ENCODE measurements at regions not wholly inside any gene's neighbourhood (a gene's known extent, or its start where the extent isn't known, plus 50 kb on each side); places are given as distances from the start of the nearest gene placed in this dataset.

DNA sequence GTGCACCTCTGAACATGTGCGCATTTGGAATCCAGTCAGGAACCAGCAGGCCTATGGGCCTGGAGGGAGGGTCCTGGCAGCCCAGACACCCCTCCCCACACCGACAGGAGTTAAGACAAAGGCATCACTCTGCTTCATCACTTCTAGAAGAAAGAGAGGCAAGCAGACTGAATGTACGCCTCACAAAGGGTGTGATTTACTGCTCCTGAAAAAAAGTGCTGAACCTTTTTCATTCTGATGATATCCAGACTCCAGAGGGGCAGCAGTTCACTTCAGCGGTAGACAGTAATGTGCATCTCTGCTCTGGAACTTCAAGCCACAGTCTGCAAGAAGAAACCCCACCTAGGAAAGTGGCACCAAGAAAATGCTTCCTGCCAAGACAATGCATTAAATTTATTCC is 88.2 kb upstream of the TMEM72 start:
- DNase-seq (ENCODE audit: extremely low read depth in 1 of 11, low read depth in 9 of 11, low spot score in 4 of 11): no peak

DNA sequence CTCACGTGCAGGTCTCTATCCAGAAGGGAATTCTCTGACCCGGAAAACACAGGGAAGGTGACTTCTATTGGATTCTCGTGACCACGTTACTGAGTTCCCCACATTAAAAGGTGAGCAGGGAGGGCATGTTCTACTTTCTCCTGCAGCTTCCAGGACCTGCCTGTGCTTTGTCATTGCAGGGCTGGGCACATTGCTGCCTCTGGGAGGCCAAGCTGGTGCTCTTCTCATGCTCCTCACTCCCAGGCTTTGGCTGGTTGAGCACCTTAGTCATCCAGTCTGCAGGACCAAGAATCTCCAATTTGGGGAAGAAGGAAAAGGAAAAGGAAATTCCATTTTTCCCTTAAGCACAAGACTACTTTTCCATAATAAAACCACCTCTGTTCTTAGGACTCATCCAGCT is 86.5 kb upstream of the TMEM72 start:
- no peak for DNase-seq (ENCODE audit: extremely low read depth in 1 of 11, low read depth in 9 of 11, low spot score in 4 of 11)

GRCh38 chr10:44827431-44828006 is 83.6 kb upstream of the TMEM72 start:
- no peak for DNase-seq (ENCODE audit: extremely low read depth in 1 of 11, low read depth in 9 of 11, low spot score in 4 of 11)

DNA sequence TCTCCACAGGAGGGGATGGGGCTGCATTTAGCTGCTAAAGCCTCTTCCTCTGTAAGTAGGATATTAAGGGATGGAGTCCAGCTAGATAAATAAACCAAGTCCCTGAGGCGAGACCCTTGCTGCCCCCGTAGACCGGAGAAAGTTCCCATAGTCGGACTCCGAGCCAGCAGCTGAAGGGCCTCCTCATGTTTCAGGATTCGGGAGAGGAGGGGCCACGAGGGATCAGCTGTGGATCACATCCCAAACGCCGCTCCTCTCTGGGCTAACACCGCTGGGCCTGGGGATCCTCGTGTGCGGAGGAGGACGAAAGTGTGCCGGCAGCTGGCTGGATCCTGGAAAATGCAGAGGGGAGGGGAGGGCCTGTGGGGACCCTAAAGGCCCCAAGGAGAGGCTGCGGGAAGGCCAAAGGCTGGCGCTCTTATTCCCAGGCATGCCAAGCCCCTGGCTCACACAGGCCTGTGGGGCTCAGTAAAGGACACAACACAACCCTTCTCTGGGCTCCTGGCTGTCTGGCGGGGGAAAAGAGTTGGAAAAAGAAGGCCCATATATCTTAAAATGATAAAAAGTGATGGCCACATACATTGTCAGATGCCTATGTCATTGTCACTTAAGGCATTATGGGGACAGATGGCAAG is 82.5 kb upstream of the TMEM72 start:
- DNase-seq (ENCODE audit: extremely low read depth in 1 of 11, low read depth in 9 of 11, low spot score in 4 of 11): peak; percentile 45 to 89 (median 79)

DNA sequence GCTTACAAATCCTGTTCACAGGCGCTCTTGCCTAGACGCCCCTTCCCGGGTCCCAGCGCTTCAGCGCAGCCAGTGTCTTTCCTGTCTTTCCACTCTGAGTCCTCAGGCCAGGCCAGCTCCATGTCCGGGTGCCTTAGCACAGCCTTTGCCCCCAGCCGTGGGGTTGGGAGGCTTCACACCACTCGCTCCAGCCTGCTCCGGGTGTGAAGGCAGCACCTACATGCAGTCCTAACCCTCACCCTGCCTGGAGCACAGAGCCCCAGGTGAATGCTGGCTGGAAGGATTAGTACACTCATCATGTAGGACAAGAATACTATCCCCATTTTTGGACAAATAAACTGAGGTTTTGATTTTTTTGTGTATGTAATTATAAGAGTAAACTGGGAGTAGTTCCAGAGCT is 81.7 kb upstream of the TMEM72 start:
- DNase-seq (ENCODE audit: extremely low read depth in 1 of 11, low read depth in 9 of 11, low spot score in 4 of 11): no peak

DNA sequence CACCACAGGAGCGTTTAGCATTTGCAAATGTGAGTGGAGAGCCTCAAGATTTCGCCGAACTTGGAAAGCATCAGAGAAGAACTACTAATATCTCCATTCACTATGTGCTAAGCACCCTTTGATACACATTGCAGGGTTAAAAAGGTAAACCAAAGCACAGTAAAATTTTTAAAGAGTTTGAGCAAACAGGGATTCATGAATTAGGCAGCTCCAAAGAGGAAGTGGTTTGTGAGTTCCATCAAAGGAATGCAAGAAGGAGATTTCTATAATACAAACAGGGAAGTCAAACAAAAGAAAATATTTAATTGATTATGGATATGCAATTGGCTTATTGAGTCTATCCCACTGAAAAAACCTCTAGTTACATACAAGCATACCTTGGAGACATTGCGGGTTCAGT is 81.1 kb upstream of the TMEM72 start:
- DNase-seq (ENCODE audit: extremely low read depth in 1 of 11, low read depth in 9 of 11, low spot score in 4 of 11): no peak

- DNase-seq (ENCODE audit: extremely low read depth in 1 of 11, low read depth in 9 of 11, low spot score in 4 of 11): no peak
Observed at GRCh38 chr10:44831581-44831980, 79.6 kb upstream of the TMEM72 start.

- no peak for DNase-seq (ENCODE audit: extremely low read depth in 1 of 11, low read depth in 9 of 11, low spot score in 4 of 11)
Observed at GRCh38 chr10:44832595-44833390, 78.3 kb upstream of the TMEM72 start.

- no peak for DNase-seq (ENCODE audit: extremely low read depth in 1 of 11, low read depth in 9 of 11, low spot score in 4 of 11)
Observed at GRCh38 chr10:44834131-44834530, 77.0 kb upstream of the TMEM72 start.

GRCh38 chr10:44835300-44835699 is 75.8 kb upstream of the TMEM72 start:
- no peak for DNase-seq (ENCODE audit: extremely low read depth in 1 of 11, low read depth in 9 of 11, low spot score in 4 of 11)

DNA sequence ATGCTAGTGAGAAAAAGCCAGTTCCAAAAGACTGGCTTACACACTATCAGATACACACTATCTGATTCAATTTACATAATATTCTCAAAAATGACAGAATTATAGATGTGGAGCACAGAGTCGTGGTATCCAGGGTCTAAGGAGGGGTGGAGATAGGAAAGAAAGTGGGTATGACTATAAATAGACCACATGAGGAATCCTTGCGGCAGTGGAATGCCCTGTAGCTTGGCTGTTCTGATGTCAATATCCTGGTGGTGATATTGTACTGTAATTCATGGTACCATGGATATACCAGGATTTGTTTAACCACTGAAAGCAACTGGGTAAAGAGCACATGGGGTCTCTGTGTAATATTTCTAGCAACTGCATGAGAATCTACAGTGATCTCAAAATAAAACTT is 67.7 kb upstream of the TMEM72 start:
- no peak for DNase-seq (ENCODE audit: extremely low read depth in 1 of 11, low read depth in 9 of 11, low spot score in 4 of 11)

GRCh38 chr10:44845361-44846175 is 65.6 kb upstream of the TMEM72 start:
- DNase-seq (ENCODE audit: extremely low read depth in 1 of 11, low read depth in 9 of 11, low spot score in 4 of 11): no peak

GRCh38 chr10:44847110-44847509 is 64.0 kb upstream of the TMEM72 start:
- DNase-seq (ENCODE audit: extremely low read depth in 1 of 11, low read depth in 9 of 11, low spot score in 4 of 11): no peak

DNA sequence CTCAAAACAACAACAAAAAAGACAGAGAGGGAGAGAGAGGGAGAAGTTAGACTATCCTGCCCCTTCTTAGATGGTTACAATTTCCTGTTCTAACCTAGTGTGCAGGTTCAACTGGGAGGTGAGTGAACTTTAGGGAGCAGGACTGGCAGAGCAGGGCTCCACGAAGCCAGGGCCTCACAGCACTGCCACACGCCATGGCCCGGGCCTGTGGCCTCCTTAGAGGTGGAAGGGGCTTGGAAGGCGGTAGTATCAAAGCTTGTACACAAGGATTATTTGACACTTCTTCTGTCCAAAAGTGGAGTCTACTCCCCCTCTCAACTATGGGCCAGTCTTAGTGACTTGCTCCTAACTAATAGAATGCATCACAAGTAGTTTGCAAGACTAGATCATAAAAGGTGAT is 62.9 kb upstream of the TMEM72 start:
- DNase-seq (ENCODE audit: extremely low read depth in 1 of 11, low read depth in 9 of 11, low spot score in 4 of 11): no peak

GRCh38 chr10:44849936-44850335 is 61.2 kb upstream of the TMEM72 start:
- DNase-seq (ENCODE audit: extremely low read depth in 1 of 11, low read depth in 9 of 11, low spot score in 4 of 11): no peak

- DNase-seq (ENCODE audit: extremely low read depth in 1 of 11, low read depth in 9 of 11, low spot score in 4 of 11): no peak
Observed at GRCh38 chr10:44850356-44850934, 60.7 kb upstream of the TMEM72 start.

GRCh38 chr10:44851413-44851812 is 59.7 kb upstream of the TMEM72 start:
- DNase-seq (ENCODE audit: extremely low read depth in 1 of 11, low read depth in 9 of 11, low spot score in 4 of 11): no peak

- no peak for DNase-seq (ENCODE audit: extremely low read depth in 1 of 11, low read depth in 9 of 11, low spot score in 4 of 11)
Observed at GRCh38 chr10:44851881-44852280, 59.3 kb upstream of the TMEM72 start.

DNA sequence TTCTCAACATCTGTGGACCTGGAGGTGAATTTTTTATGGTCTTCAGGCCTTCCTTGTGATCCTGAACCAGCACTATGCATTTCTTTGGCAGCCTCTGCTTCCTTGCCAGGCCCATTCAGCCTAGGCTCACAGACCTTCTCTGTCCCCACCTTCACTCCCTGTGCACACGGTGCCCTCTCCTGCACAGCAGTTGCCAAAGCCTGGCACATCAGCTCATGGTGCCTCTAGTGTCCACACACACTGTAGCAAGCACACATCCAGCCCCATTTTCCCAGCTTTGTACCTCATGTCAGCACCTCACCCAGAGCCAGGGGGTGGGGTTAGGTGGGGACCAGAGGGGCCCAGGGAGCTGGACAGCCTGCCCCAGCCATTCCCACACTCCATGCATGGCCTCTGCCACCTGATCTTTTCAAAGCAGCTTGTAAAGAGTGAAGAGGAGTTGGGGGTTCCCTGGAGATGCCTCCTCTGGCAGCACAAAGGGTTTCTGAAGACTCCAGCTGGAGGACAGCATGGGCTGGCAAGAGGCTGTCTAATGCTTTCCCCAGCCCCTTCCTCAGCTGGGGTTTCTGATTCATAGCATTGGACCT is 57.9 kb upstream of the TMEM72 start:
- no peak for DNase-seq (ENCODE audit: extremely low read depth in 1 of 11, low read depth in 9 of 11, low spot score in 4 of 11)

Measured in renal cortex interstitium (tissue), 11 donors.